ENCODE measurements at regions not wholly inside any gene's neighbourhood (a gene's known extent, or its start where the extent isn't known, plus 50 kb on each side); places are given as distances from the start of the nearest gene placed in this dataset.

GRCh38 chr3:17972959-17973906, 230.8 kb upstream of the TBC1D5 start:
- TF ChIP-seq CTCF (IDR thresholded peaks at IDR 0.05) (no peak), EP300 (IDR thresholded peaks at IDR 0.05; ENCODE audit: borderline replicate concordance in 1 of 2, low read depth in 1 of 2, low read length in 1 of 2) (no peak), POLR2AphosphoS5 (IDR thresholded peaks at IDR 0.05; ENCODE audit: low read depth, low read length) (no peak), MXI1 (IDR thresholded peaks at IDR 0.05; ENCODE audit: low read depth, low read length) (no peak), CHD2 (IDR thresholded peaks at IDR 0.05; ENCODE audit: low read length, partially characterized antibody) (no peak), SIN3A (IDR thresholded peaks at IDR 0.05; ENCODE audit: borderline replicate concordance, low read depth, low read length) (no peak), NRF1 (IDR thresholded peaks at IDR 0.05; ENCODE audit: low read depth, low read length) (no peak), MEF2A (IDR thresholded peaks at IDR 0.05; ENCODE audit: borderline replicate concordance, low read depth) (no peak), JUND (IDR thresholded peaks at IDR 0.05) (no peak)

All from SK-N-SH (cell line).